Fibroblast of skin of left biceps (primary cell): ENCODE measurements at regions not wholly inside any gene's neighbourhood (a gene's known extent, or its start where the extent isn't known, plus 50 kb on each side); places are given as distances from the start of the nearest gene placed in this dataset.
A peak's percentile ranks its signal among the peaks of the same experiment; 100 is the strongest.

Experiments
- DNase-seq, 2 experiments: peaks; one replicate each; pipeline ENCODE4 v3.0.0-alpha.2; 2013; ENCODE audit warnings: low read depth in 2 of 2

GRCh38 chr20:52402950-52403349 is 211.4 kb upstream of the ZFP64 start:
- no peak for DNase-seq

GRCh38 chr20:52402514-52402913 is 210.9 kb upstream of the ZFP64 start:
- peak; percentile 93 to 94 for DNase-seq

GRCh38 chr20:52401431-52401830 is 209.9 kb upstream of the ZFP64 start:
- no peak for DNase-seq

- no peak for DNase-seq
Observed at GRCh38 chr20:52399352-52399751, 207.8 kb upstream of the ZFP64 start.

- DNase-seq: no peak
Observed at GRCh38 chr20:52389606-52390005, 198.0 kb upstream of the ZFP64 start.

- DNase-seq: no peak
Observed at GRCh38 chr20:52383995-52384621, 192.5 kb upstream of the ZFP64 start.

- no peak for DNase-seq
Observed at GRCh38 chr20:52382933-52383332, 191.4 kb upstream of the ZFP64 start.

GRCh38 chr20:52379723-52380336 is 188.3 kb upstream of the ZFP64 start:
- DNase-seq: peak in 1 of 2 experiments; percentile 3

- no peak for DNase-seq
Observed at GRCh38 chr20:52372169-52372568, 180.6 kb upstream of the ZFP64 start.

GRCh38 chr20:52365688-52366087 is 174.1 kb upstream of the ZFP64 start:
- DNase-seq: no peak

- no peak for DNase-seq
Observed at GRCh38 chr20:52364405-52364804, 172.8 kb upstream of the ZFP64 start.

GRCh38 chr20:52361650-52362049 is 170.1 kb upstream of the ZFP64 start:
- no peak for DNase-seq

- no peak for DNase-seq
Observed at GRCh38 chr20:52349806-52350205, 158.2 kb upstream of the ZFP64 start.

- DNase-seq: no peak
Observed at GRCh38 chr20:52348434-52348833, 156.9 kb upstream of the ZFP64 start.

GRCh38 chr20:52346797-52347196 is 155.2 kb upstream of the ZFP64 start:
- DNase-seq: no peak

GRCh38 chr20:52342913-52343312 is 151.3 kb upstream of the ZFP64 start:
- DNase-seq: no peak

- DNase-seq: no peak
Observed at GRCh38 chr20:52340036-52340634, 148.6 kb upstream of the ZFP64 start.

- no peak for DNase-seq
Observed at GRCh38 chr20:52332649-52333250, 141.2 kb upstream of the ZFP64 start.

- DNase-seq: no peak
Observed at GRCh38 chr20:52332230-52332629, 140.7 kb upstream of the ZFP64 start.

GRCh38 chr20:52331655-52332054 is 140.1 kb upstream of the ZFP64 start:
- DNase-seq: no peak

GRCh38 chr20:52321396-52321795 is 129.8 kb upstream of the ZFP64 start:
- no peak for DNase-seq

- no peak for DNase-seq
Observed at GRCh38 chr20:52318651-52319050, 127.1 kb upstream of the ZFP64 start.
